Spleen (tissue), 11 donors: ENCODE measurements at regions not wholly inside any gene's neighbourhood (a gene's known extent, or its start where the extent isn't known, plus 50 kb on each side); places are given as distances from the start of the nearest gene placed in this dataset.

ENCODE experiments used
- DNase-seq: peaks from one replicate; pipeline ENCODE4 v3.0.0-alpha.2; 2020
- H3K27ac ChIP-seq, 8 donors: fragments of 200-600 bp; sonication (generic) in 7 of 8; 1 replicate in 4 of 8; 2 replicates in 4 of 8; pipeline versions ENCODE4 v1.5.0 to v1.8.0; 2016 to 2021; ENCODE audit warnings: inconsistent platforms in 4 of 8, mild to moderate bottlenecking in 4 of 8, moderate library complexity in 1 of 8
- H3K27me3 ChIP-seq, 7 donors: fragments of 200-600 bp; sonication (generic) in 6 of 7; replicated peaks in 1 of 7; 1 replicate in 4 of 7; 2 replicates in 3 of 7; pipeline versions ENCODE4 v1.5.0 to v1.8.0; 2016 to 2021; ENCODE audit warnings: inconsistent platforms in 3 of 7, mild to moderate bottlenecking in 1 of 7
- H3K36me3 ChIP-seq, 6 donors: fragments of 200-600 bp; sonication (generic) in 5 of 6; 1 replicate in 4 of 6; 2 replicates in 2 of 6; pipeline versions ENCODE4 v1.5.0 to v1.8.0; 2016 to 2021; ENCODE audit warnings: inconsistent platforms in 2 of 6
- H3K4me1 ChIP-seq, 6 donors: fragments of 200-600 bp; sonication (generic) in 5 of 6; 1 replicate in 3 of 6; 2 replicates in 3 of 6; pipeline versions ENCODE4 v1.5.0 to v1.8.0; 2016 to 2021; ENCODE audit warnings: inconsistent platforms in 3 of 6
- H3K4me3 ChIP-seq, 8 donors: fragments of 200-600 bp; sonication (generic) in 7 of 8; 1 replicate in 4 of 8; 2 replicates in 4 of 8; pipeline versions ENCODE4 v1.5.0 to v1.8.0; 2016 to 2021; ENCODE audit warnings: inconsistent platforms in 4 of 8, mild to moderate bottlenecking in 4 of 8, moderate library complexity in 2 of 8
- H3K9me3 ChIP-seq, 8 donors: fragments of 200-600 bp; sonication (generic) in 7 of 8; 1 replicate in 4 of 8; 2 replicates in 4 of 8; pipeline versions ENCODE4 v1.5.0 to v1.8.0; 2016 to 2021; ENCODE audit warnings: inconsistent platforms in 4 of 8
- CTCF ChIP-seq, 11 experiments: fragments of 200-600 bp in 7 of 11; fragments of 450-650 bp in 4 of 11; sonication (generic) in 4 of 11; IDR thresholded peaks in 8 of 11; conservative IDR thresholded peaks in 3 of 11; 1 replicate in 7 of 11; 2 replicates in 4 of 11; pipeline versions ENCODE4 v1.4.0 to v1.8.0; 2016 to 2021; ENCODE audit warnings: antibody characterized with exemption in 11 of 11, inconsistent platforms in 4 of 11, mild to moderate bottlenecking in 1 of 11
- POLR2A ChIP-seq, 3 donors: fragments of 450-650 bp; IDR thresholded peaks; one replicate each; pipeline ENCODE4 v1.5.1; 2017; ENCODE audit warnings: antibody characterized with exemption in 3 of 3, mild to moderate bottlenecking in 1 of 3
- POLR2AphosphoS5 ChIP-seq, 3 donors: sonication (generic); formaldehyde crosslinking; IDR thresholded peaks; one replicate each; pipeline ENCODE4 v1.5.1; 2017; ENCODE audit warnings: antibody characterized with exemption in 3 of 3
- WGBS, 5 donors: extraction: QIAGEN DNeasy Blood & Tissue Kit in 3 of 5; methylation state at CpG; one replicate each; pipeline versions ENCODE4 v1.1.5 to v1.1.7; 2013 to 2018; 5-methylcytosine and 5-hydroxymethylcytosine counted together
- intact Hi-C: fragments of 100-400 bp; cut with DNase I; formaldehyde crosslinking; loops from one replicate; pipeline ENCODE4 v1.15.0; 2023; ENCODE audit warnings: low total_unique reads
- donor health status: healthy with polysubstance abuse.
- donor health status: DM: no; HTN: no; CAD: no; lungs with moderate emphysema.
- donor health status: DM: no; HTN: no; CAD: no.
- donor health status: Bipolar disorder and iron deficiency.
- donor health status: healthy.
- donor health status: DM: no; HTN: no; CAD: no.
- donor health status: DM: yes; HTN: yes; CAD: no.

GRCh38 chr17:17419631-17420030 lies 57.2 kb upstream of the MED9 start:
- no peak overlapping the region for H3K4me3 ChIP-seq
- no peak for DNase-seq
- TF ChIP-seq CTCF (IDR thresholded peaks at IDR 0.05 in 8 of 11, conservative IDR thresholded peaks at IDR 0.05 in 3 of 11) = no peak
- TF ChIP-seq POLR2AphosphoS5 (IDR thresholded peaks at IDR 0.05) = no peak
- no peak for TF ChIP-seq POLR2A (IDR thresholded peaks at IDR 0.05)
- H3K27ac ChIP-seq = peak overlapping the region in 7 of 8 donors; percentile 49 to 80 (median 67)
- WGBS, 5 donors = 80 to 99% (median 90%) methylated on average over 4 of the region's 4 CpGs
- no peaks in the 10 kb centered on the region for H3K36me3 ChIP-seq
- H3K27me3 ChIP-seq = peaks cover 0 to 3% (median 0%) of the 10 kb centered on the region in 7 donors
- H3K4me1 ChIP-seq = peaks cover 0 to 18% (median 12%) of the 10 kb centered on the region in 6 donors
- peaks cover 0 to 12% (median 6%) of the 10 kb centered on the region in 8 donors for H3K9me3 ChIP-seq
- intact Hi-C loops = loop anchor here (5.0 kb wide), 1 partner anchor 42 kb away; no protein-coding TSS in a partner anchor

DNA sequence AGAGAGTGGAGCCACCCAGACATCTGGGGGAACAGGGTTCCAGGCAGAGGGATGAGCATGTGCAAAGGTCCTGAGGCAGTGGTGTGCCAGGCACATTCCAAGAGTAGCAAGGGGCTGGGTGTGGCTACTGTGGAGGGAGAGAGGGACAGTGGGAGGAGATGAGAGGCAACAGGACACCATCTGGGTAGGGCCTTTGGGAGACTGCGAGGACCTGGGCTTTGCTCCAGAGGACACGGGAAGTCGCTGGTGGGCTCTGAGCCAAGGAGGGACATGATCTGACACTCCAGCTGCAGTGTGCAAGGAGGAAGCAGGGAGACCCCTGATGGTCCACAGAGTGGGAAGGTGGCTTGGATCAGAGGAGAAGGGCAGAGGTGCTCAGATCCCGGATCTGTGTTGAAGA lies 56.7 kb upstream of the MED9 start:
- peak overlapping the region in 7 of 8 donors; percentile 49 to 80 (median 67) for H3K27ac ChIP-seq

GRCh38 chr17:17420561-17421269 lies 56.1 kb upstream of the MED9 start:
- intact Hi-C loops = loop anchor here (5.0 kb wide), 1 partner anchor 43 kb away; no protein-coding TSS in a partner anchor
- TF ChIP-seq POLR2A (IDR thresholded peaks at IDR 0.05) (no peak), POLR2AphosphoS5 (IDR thresholded peaks at IDR 0.05) (peak in 1 of 3 donors; percentile 12), CTCF (IDR thresholded peaks at IDR 0.05 in 8 of 11, conservative IDR thresholded peaks at IDR 0.05 in 3 of 11) (no peak)
- DNase-seq = no peak
- H3K27ac ChIP-seq = peak overlapping the region; percentile 17 to 80 (median 64)
- H3K36me3 ChIP-seq = no peaks in the 10 kb centered on the region
- H3K4me1 ChIP-seq = peaks cover 0 to 18% (median 11%) of the 10 kb centered on the region in 6 donors
- H3K9me3 ChIP-seq = peaks cover 0 to 18% (median 11%) of the 10 kb centered on the region in 8 donors
- 56 to 71% (median 68%) methylated on average over 14 to 16 of the region's 16 CpGs for WGBS, 5 donors
- no peaks in the 10 kb centered on the region for H3K27me3 ChIP-seq
- H3K4me3 ChIP-seq = no peak overlapping the region

More for the DNA sequence above, 56.7 kb upstream of the MED9 start:
- TF ChIP-seq CTCF (IDR thresholded peaks at IDR 0.05 in 8 of 11, conservative IDR thresholded peaks at IDR 0.05 in 3 of 11) = no peak
- no peak for TF ChIP-seq POLR2A (IDR thresholded peaks at IDR 0.05)
- TF ChIP-seq POLR2AphosphoS5 (IDR thresholded peaks at IDR 0.05) = peak in 1 of 3 donors; percentile 19
- Histone ChIP-seq H3K4me3 (no peak overlapping the region), H3K27me3 (no peaks in the 10 kb centered on the region), H3K9me3 (peaks cover 0 to 17% (median 10%) of the 10 kb centered on the region in 8 donors), H3K4me1 (peaks cover 0 to 18% (median 12%) of the 10 kb centered on the region in 6 donors), H3K36me3 (no peaks in the 10 kb centered on the region)
- DNase-seq = no peak
- 48 to 64% (median 59%) methylated on average over 4 of the region's 4 CpGs for WGBS, 5 donors
- intact Hi-C loops = loop anchor here (5.0 kb wide), 1 partner anchor 43 kb away; no protein-coding TSS in a partner anchor
